ENCODE measurements at regions not wholly inside any gene's neighbourhood (a gene's known extent, or its start where the extent isn't known, plus 50 kb on each side); places are given as distances from the start of the nearest gene placed in this dataset.
A peak's percentile ranks its signal among the peaks of the same experiment; 100 is the strongest.

DNA sequence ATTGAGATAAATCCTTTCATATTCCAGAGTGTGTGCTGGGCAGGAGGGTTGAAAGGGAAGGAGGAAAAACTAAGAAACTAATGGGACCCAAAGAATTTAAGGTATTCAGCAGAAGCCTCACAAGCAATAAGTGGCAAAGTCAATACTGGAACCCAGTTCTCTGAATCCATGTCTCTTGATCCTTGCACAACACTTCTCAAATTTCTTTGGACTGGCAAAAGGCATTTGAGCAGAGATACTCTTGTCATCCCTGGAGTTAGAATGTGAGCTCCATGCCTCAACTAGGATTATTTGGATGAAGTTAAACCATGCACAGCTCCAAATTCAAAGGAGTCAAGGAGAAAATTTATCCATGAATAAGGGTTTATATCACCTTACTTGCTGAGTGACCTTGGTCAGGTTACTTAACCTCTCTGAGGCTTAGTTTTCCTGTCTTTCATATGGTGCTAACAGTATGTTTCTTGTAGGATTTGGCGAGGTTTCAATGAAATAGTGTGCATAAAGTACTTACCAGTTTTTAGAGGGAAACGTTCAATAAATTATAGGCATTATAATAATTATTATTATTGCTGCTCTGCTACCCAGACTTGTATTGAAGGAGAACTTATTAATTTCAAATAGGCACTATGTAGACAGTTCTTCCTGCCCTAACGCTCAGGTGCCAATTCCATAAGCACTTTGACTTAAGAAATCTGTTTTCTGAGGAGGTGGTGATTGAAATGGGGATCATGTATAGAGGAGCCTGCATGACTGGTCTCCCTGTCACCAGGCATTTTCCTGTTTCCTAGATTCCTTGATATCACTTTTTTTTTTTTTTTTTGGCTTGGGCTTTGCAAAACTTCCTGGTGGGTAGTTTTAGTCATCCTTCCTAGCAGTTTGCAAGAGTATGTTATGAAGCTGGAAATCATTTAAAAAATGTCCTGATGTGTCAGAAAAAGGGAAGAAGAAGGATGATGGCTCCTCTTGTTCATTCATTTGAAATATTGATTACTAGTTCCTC lies 125.0 kb upstream of the JUN start:
- H3K4me1 Mint-ChIP-seq (ENCODE audit: unreplicated experiment) = peaks cover 19% of the 10 kb centered on the region
- peaks cover under 1% of the 10 kb centered on the region for H3K9me3 Mint-ChIP-seq (ENCODE audit: unreplicated experiment)
- no peaks in the 10 kb centered on the region for H3K36me3 Mint-ChIP-seq (ENCODE audit: unreplicated experiment)
- H3K27me3 Mint-ChIP-seq (ENCODE audit: unreplicated experiment) = no peaks in the 10 kb centered on the region
- H3K4me3 Mint-ChIP-seq (ENCODE audit: unreplicated experiment) = no peak overlapping the region
- H3K27ac Mint-ChIP-seq (ENCODE audit: unreplicated experiment) = no peak overlapping the region
- TF ChIP-seq, protein P1, sequence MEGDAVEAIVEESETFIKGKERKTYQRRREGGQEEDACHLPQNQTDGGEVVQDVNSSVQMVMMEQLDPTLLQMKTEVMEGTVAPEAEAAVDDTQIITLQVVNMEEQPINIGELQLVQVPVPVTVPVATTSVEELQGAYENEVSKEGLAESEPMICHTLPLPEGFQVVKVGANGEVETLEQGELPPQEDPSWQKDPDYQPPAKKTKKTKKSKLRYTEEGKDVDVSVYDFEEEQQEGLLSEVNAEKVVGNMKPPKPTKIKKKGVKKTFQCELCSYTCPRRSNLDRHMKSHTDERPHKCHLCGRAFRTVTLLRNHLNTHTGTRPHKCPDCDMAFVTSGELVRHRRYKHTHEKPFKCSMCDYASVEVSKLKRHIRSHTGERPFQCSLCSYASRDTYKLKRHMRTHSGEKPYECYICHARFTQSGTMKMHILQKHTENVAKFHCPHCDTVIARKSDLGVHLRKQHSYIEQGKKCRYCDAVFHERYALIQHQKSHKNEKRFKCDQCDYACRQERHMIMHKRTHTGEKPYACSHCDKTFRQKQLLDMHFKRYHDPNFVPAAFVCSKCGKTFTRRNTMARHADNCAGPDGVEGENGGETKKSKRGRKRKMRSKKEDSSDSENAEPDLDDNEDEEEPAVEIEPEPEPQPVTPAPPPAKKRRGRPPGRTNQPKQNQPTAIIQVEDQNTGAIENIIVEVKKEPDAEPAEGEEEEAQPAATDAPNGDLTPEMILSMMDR (IDR thresholded peaks at IDR 0.05) = no peak
- no peak for DNase-seq (ENCODE audit: extremely low spot score, unreplicated experiment)

DNA sequence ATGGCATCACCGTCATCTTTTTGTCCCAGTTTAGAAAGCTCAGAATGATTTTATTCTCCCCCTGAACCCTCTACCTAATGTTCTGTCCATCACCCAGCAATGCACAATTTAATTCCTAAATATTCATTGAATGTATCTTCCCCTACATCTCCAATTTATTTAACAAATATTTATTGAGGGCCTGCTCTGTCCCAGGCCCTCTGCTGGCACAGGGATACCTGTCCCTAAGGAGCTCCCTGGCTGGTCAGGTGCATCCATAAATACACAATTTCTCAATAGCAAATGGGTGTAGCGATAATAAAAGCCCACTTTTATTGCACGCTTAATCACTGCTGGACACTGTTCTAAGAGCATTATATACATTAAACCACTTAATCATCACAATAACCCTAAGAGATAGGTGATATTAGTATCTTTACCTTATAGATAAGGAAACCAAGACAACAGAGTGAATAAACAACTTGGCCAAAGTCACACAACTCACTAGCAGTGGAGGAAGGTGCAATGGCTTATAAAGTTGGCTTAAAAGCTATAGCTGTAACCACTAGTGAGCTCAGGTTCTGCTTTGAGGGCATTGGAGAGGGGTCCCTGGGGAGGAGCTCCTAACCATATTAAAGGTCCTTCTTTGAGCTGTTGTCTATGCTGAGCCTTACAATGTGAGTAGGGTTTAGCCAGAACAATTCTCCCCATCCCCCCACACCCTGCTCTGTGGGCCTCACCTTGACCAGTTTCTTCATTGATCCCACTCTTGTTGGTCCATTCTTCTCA lies 126.3 kb upstream of the JUN start:
- Mint-ChIP-seq H3K27me3 (ENCODE audit: unreplicated experiment) (no peaks in the 10 kb centered on the region), H3K4me1 (ENCODE audit: unreplicated experiment) (peaks cover 16% of the 10 kb centered on the region), H3K4me3 (ENCODE audit: unreplicated experiment) (no peak overlapping the region), H3K9me3 (ENCODE audit: unreplicated experiment) (peaks cover 8% of the 10 kb centered on the region), H3K27ac (ENCODE audit: unreplicated experiment) (no peak overlapping the region), H3K36me3 (ENCODE audit: unreplicated experiment) (no peaks in the 10 kb centered on the region)
- TF ChIP-seq, protein P1 (IDR thresholded peaks at IDR 0.05) = no peak
- no peak for DNase-seq (ENCODE audit: extremely low spot score, unreplicated experiment)

DNA sequence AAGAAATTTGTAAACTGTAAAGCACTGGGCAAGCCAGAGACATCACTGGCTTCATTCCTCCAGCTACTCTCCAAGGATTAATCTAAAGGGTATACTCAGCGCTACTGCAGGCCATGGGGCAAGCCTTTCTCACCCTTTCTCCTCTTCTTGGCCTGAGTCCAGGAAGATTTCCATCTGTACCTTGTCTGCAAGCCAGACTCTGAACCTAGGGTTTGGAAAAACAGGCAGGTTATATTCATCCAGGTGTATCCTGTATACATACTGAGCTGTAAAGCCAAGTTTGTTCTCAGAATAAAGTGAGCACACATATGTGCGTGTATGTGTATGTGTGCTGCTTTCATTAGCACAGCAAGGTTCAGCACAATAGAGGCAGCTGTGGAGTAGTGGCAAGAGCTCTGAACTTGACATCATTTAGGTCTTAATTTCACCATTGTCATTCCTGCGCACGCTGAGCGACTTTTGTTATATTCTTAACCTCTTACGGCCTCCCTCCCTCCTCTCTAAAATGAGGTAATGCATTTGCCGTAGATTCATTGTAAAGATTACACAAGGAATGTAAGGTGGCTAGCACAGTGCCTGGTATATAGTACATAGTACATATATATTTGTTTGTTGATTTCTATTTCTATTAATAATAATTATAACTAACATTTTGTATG lies 128.1 kb upstream of the JUN start:
- TF ChIP-seq, protein P1 (IDR thresholded peaks at IDR 0.05) = no peak
- Mint-ChIP-seq H3K4me1 (ENCODE audit: unreplicated experiment) (peaks cover 16% of the 10 kb centered on the region), H3K4me3 (ENCODE audit: unreplicated experiment) (no peak overlapping the region), H3K36me3 (ENCODE audit: unreplicated experiment) (no peaks in the 10 kb centered on the region), H3K27me3 (ENCODE audit: unreplicated experiment) (no peaks in the 10 kb centered on the region), H3K9me3 (ENCODE audit: unreplicated experiment) (peaks cover 8% of the 10 kb centered on the region), H3K27ac (ENCODE audit: unreplicated experiment) (no peak overlapping the region)
- peak; percentile 1 for DNase-seq (ENCODE audit: extremely low spot score, unreplicated experiment)

DNA sequence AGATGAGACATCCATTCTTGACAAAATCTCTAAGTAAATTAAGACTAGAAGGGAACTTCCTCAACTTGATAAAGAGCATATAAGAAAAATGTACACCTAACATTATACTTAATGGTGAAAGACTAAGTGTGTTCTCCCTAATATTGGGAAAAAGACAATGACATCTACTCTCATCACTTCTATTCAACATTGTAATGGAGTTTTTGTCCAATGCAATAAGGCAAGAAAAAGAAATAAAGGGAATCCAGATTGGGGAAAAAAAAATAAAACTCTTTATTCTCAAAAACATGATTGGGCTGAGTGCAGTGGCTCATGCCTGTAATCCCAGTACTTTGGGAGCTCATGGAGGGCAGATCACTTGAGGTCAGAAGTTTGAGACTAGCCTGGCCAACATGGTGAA lies 131.1 kb upstream of the JUN start:
- peaks cover 8% of the 10 kb centered on the region for H3K9me3 Mint-ChIP-seq (ENCODE audit: unreplicated experiment)
- H3K27me3 Mint-ChIP-seq (ENCODE audit: unreplicated experiment) = no peaks in the 10 kb centered on the region
- no peak overlapping the region for H3K4me3 Mint-ChIP-seq (ENCODE audit: unreplicated experiment)
- H3K27ac Mint-ChIP-seq (ENCODE audit: unreplicated experiment) = no peak overlapping the region
- peaks cover under 1% of the 10 kb centered on the region for H3K4me1 Mint-ChIP-seq (ENCODE audit: unreplicated experiment)
- H3K36me3 Mint-ChIP-seq (ENCODE audit: unreplicated experiment) = no peaks in the 10 kb centered on the region
- TF ChIP-seq, protein P1 (IDR thresholded peaks at IDR 0.05) = no peak
- DNase-seq (ENCODE audit: extremely low spot score, unreplicated experiment) = no peak

Data from osteocyte (in vitro differentiated cells).